HepG2 (cell line): ENCODE measurements at regions not wholly inside any gene's neighbourhood (a gene's known extent, or its start where the extent isn't known, plus 50 kb on each side); places are given as distances from the start of the nearest gene placed in this dataset.

Experiments
- BCL6 ChIP-seq: IDR thresholded peaks from 2 replicates; pipeline ENCODE4 v1.6.1; 2016; ENCODE audit warnings: missing genetic modification reagents, missing compliant biosample characterization
- CEBPZ ChIP-seq: IDR thresholded peaks from 2 replicates; pipeline ENCODE4 v1.6.1; 2012; ENCODE audit warnings: low read length, improper control_type of control experiment
- CTCF ChIP-seq: sonication (generic); formaldehyde crosslinking; IDR thresholded peaks from 2 replicates; pipeline ENCODE4 v1.5.0; 2020; ENCODE audit warnings: mild to moderate bottlenecking, missing genetic modification reagents, moderate library complexity
- EZH2 ChIP-seq: conservative IDR thresholded peaks from 2 replicates; pipeline ENCODE4 v1.6.1; 2012; ENCODE audit warnings: mild to moderate bottlenecking, low read depth, low read length, moderate library complexity
- HMGXB4 ChIP-seq, 2 experiments: sonication (generic) in 1 of 2; formaldehyde crosslinking in 1 of 2; IDR thresholded peaks; 2 replicates each; pipeline versions ENCODE4 v1.4.0 to v1.6.1; 2018 to 2020; ENCODE audit warnings: missing genetic modification reagents in 2 of 2, borderline replicate concordance in 1 of 2, low read depth in 1 of 2, mild to moderate bottlenecking in 1 of 2, missing biosample characterization in 1 of 2
- LCORL ChIP-seq, 2 experiments: fragments of 450-650 bp in 1 of 2; sonication (generic) in 1 of 2; formaldehyde crosslinking in 1 of 2; IDR thresholded peaks; 2 replicates each; pipeline versions ENCODE4 v1.5.0 to v1.6.1; 2017 to 2020; ENCODE audit warnings: antibody characterized with exemption in 1 of 2, missing genetic modification reagents in 1 of 2
- MEIS2 ChIP-seq: sonication (generic); formaldehyde crosslinking; IDR thresholded peaks from 2 replicates; pipeline ENCODE4 v1.9.0; 2021; ENCODE audit warnings: mild to moderate bottlenecking, missing genetic modification reagents
- POLR2A ChIP-seq, 2 experiments: IDR thresholded peaks; 2 replicates each; pipeline ENCODE4 v1.6.1; 2011; ENCODE audit warnings: low read depth in 2 of 2, low read length in 2 of 2, mild to moderate bottlenecking in 1 of 2, moderate library complexity in 1 of 2; ENCODE audit not compliant: insufficient read depth in 1 of 2
- USF2 ChIP-seq, 2 experiments: sonication (generic) in 1 of 2; formaldehyde crosslinking in 1 of 2; IDR thresholded peaks; 2 replicates each; pipeline versions ENCODE4 v1.5.1 to v1.6.1; 2011 to 2020; ENCODE audit warnings: borderline replicate concordance in 1 of 2, low read depth in 1 of 2, low read length in 1 of 2, mild to moderate bottlenecking in 1 of 2, missing genetic modification reagents in 1 of 2, moderate library complexity in 1 of 2
- TF ChIP-seq, protein P1 (sequence below): sonication (generic); formaldehyde crosslinking; IDR thresholded peaks from 2 replicates; pipeline ENCODE4 v1.5.1; 2020; ENCODE audit warnings: missing genetic modification reagents, mild to moderate bottlenecking, borderline replicate concordance

DNA sequence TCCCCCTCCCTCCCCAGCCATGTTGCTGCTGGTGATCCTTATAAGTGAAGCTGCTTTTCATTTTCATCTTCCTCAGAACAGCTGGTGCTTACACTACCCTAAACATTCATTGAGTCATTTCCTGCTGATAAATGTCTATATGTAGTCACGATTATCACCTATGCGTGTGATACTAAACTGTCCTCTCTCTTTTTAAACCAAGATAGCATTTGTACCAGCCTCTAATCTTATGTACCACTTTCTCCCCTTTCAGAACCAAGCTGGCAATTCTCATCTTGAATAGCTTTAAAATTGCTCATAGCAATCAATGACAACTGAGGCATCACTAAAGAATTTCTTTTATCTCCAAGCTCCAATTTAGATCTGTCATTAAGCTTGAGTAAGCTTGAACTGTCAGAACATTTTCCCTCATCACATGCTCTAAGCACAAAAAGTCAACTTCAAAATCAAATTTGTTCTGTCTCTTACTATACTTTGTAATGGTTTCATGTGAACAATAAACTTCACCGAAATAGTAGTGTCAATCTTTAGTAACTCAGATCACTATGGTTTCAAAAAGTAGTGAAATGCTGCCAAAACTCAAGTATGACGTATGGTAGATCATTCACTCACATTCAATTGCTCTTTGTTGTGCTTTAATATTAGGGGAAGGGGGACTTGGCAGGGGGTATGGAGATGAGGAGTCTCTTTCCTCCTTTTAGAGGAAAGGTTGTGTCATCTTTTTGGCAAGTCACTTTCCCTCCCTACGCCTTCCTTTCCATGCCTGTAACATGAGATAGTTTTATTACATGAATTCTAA, 178.1 kb upstream of the NOVA1 start:
- TF ChIP-seq LCORL (IDR thresholded peaks at IDR 0.05), result no peak
- no peak for TF ChIP-seq LCORL (CRISPR knock-in tag; IDR thresholded peaks at IDR 0.05)
- TF ChIP-seq USF2 (IDR thresholded peaks at IDR 0.05; ENCODE audit: low read depth, low read length), result no peak
- TF ChIP-seq USF2 (CRISPR knock-in tag; IDR thresholded peaks at IDR 0.05; ENCODE audit: borderline replicate concordance), result no peak
- TF ChIP-seq EZH2, result no peak
- no peak for TF ChIP-seq CTCF (CRISPR knock-in tag)
- TF ChIP-seq MEIS2, result no peak
- no peak for TF ChIP-seq POLR2A (IDR thresholded peaks at IDR 0.05; ENCODE audit: insufficient read depth in 1 of 2, low read depth in 2 of 2, low read length in 2 of 2)
- TF ChIP-seq, protein P1, sequence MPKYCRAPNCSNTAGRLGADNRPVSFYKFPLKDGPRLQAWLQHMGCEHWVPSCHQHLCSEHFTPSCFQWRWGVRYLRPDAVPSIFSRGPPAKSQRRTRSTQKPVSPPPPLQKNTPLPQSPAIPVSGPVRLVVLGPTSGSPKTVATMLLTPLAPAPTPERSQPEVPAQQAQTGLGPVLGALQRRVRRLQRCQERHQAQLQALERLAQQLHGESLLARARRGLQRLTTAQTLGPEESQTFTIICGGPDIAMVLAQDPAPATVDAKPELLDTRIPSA, result no peak
- TF ChIP-seq HMGXB4 (CRISPR knock-in tag; IDR thresholded peaks at IDR 0.05; ENCODE audit: borderline replicate concordance in 1 of 2, low read depth in 1 of 2), result no peak
- TF ChIP-seq CEBPZ, result no peak
- TF ChIP-seq BCL6 (CRISPR knock-in tag), result no peak
